ENCODE measurements at regions not wholly inside any gene's neighbourhood (a gene's known extent, or its start where the extent isn't known, plus 50 kb on each side); places are given as distances from the start of the nearest gene placed in this dataset.
"Not testable (repeated sequence)": the region's sequence is repeated elsewhere in the genome, so short reads cannot be mapped to it uniquely, and the experiment has no call there.

GRCh38 chrX:137878401-137878800 is 312.5 kb downstream of the ZIC3 start:
- DNase-seq (ENCODE audit: low read depth in 4 of 4, low spot score in 3 of 4): no peak

DNA sequence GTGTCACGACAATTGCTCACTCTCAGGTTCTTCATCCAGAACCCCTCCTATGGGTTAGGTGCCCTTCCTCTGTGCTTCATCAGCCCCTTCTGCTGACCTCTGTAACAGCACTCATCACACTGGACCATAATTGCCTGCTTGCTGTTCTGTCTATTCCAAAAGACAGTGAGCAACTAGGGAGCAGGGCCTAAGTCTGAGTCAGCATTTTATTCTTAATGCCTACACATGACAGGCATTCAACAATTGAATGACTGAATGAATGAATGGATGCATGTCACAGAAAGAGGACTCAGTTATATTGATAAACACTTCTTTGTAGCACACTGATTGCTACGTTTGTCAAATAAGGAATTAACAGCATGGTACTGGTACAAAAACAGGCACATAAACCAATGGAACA is 317.0 kb downstream of the ZIC3 start:
- DNase-seq (ENCODE audit: low read depth in 4 of 4, low spot score in 3 of 4): no peak

GRCh38 chrX:137884813-137885212 is 318.9 kb downstream of the ZIC3 start:
- not testable (repeated sequence) for DNase-seq (ENCODE audit: low read depth in 4 of 4, low spot score in 3 of 4)

DNA sequence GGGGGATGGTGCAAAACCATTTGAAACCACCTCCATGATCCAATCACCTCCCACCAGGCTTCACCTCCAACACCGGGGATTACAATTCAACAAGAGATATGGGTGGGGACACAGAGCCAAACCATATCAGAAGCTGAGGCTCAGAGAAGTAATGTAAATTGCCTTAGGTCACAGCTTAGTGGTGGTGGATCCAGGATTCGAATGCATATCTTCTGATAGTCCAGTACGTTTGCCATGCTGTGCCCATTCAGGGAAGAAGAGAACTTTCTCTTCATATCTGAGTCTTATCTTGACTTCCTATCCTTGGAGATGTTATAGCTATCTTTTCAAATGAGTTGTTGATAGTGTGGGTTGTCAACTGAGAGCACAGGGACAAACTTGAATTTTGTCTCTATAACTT is 325.5 kb downstream of the ZIC3 start:
- no peak for DNase-seq (ENCODE audit: low read depth in 4 of 4, low spot score in 3 of 4)

GRCh38 chrX:137896123-137896522 is 330.2 kb downstream of the ZIC3 start:
- DNase-seq (ENCODE audit: low read depth in 4 of 4, low spot score in 3 of 4): no peak

GRCh38 chrX:137915466-137915865 is 349.5 kb downstream of the ZIC3 start:
- DNase-seq (ENCODE audit: low read depth in 4 of 4, low spot score in 3 of 4): no peak

DNA sequence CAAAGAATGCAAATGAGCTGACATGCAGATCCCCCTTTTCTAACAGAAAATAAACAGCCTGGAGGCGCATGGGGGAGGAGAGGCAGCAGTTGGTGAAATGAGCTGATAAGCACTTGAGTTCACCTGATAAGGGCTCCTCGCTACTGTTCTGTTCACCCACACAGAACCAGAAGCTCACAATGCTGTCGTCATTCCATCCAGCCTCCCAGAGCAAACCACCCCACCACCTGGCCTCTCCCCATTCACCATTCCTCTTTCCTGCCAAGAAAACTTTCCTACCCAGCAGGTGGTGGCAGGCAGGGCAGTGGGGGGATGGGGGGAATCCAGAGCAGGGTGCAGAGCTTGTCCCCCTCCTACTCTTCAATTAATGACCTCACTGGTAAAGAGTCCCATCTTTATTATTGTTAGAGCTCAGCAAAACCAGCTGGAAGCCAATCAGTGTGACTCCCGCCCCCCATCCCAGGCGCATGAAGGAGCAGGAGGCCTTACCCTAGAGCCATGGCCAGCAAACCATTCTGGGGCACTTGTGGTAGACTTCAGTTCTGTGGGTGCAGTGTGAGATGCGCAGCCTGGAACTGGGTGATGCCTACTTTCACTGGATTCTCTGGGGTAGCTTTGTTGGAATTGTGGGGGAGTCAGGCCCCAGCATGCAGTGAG is 350.3 kb downstream of the ZIC3 start:
- no peak for DNase-seq (ENCODE audit: low read depth in 4 of 4, low spot score in 3 of 4)

GRCh38 chrX:137926090-137926489 is 360.2 kb downstream of the ZIC3 start:
- DNase-seq (ENCODE audit: low read depth in 4 of 4, low spot score in 3 of 4): no peak

- DNase-seq (ENCODE audit: low read depth in 4 of 4, low spot score in 3 of 4): no peak
Observed at GRCh38 chrX:137929951-137930350, 364.0 kb downstream of the ZIC3 start.

GRCh38 chrX:137930533-137930932 is 364.6 kb downstream of the ZIC3 start:
- no peak for DNase-seq (ENCODE audit: low read depth in 4 of 4, low spot score in 3 of 4)

DNA sequence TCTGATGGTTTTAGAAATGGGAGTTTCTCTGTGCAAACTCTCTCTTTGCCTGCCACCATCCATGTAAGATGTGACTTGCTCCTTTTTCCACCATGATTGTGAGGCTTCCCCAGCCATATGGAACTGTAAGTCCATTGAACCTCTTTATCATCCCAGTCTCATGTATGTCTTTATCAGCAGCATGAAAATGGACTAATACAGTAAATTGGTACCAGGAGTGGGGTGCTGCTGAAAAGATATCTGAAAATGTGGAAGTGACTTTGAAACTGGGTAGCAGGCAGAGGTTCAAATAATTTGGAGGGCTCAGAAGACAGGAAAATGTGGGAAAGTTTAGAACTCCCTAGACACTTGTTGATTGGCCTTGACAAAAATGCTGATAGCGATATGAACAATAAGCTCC is 368.3 kb downstream of the ZIC3 start:
- not testable (repeated sequence) for DNase-seq (ENCODE audit: low read depth in 4 of 4, low spot score in 3 of 4)

DNA sequence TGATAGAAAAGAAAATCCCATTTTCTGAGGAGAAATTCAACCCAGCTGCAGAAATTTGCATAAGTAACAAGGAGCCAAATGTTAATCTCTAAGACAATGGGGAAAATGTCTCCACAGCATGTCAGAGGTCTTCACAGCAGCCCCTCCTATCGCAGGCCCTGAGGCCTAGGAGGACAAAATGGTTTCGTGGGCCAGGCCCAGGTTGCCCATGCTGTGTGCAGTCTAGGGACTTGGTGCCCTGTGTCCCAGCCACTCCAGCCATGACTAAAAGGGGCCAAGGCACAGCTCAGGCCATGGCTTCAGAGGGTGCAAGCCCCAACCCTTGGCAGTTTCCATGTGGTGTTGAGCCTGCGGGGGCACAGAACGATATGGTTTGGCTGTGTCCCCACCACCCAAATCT is 369.0 kb downstream of the ZIC3 start:
- not testable (repeated sequence) for DNase-seq (ENCODE audit: low read depth in 4 of 4, low spot score in 3 of 4)

GRCh38 chrX:137945470-137945869 is 379.5 kb downstream of the ZIC3 start:
- DNase-seq (ENCODE audit: low read depth in 4 of 4, low spot score in 3 of 4): no peak

- DNase-seq (ENCODE audit: low read depth in 4 of 4, low spot score in 3 of 4): no peak
Observed at GRCh38 chrX:137969191-137969590, 403.3 kb downstream of the ZIC3 start.

GRCh38 chrX:137982472-137983172 is 416.7 kb downstream of the ZIC3 start:
- no peak for DNase-seq (ENCODE audit: low read depth in 4 of 4, low spot score in 3 of 4)

DNA sequence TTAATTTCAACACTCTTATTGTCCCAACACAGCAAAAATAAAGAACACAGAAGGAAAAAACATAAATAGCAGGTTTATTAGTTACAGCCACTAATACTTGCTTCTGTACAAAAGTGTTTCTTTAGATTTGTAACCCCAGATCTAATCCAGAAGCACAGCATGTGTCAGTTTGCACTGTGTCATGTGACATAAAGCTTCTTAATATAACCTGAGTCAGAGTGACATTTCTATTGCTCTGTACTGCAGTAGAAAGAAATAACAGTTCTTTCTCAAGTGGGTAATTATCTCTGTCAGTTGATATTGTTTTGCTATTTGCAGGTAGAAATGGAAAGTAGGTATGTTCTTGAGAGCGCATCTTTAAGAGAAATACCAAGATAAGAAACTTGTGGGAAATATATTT is 422.5 kb downstream of the ZIC3 start:
- DNase-seq (ENCODE audit: low read depth in 4 of 4, low spot score in 3 of 4): no peak

- DNase-seq (ENCODE audit: low read depth in 4 of 4, low spot score in 3 of 4): no peak
Observed at GRCh38 chrX:137998619-137999018, 432.7 kb downstream of the ZIC3 start.

DNA sequence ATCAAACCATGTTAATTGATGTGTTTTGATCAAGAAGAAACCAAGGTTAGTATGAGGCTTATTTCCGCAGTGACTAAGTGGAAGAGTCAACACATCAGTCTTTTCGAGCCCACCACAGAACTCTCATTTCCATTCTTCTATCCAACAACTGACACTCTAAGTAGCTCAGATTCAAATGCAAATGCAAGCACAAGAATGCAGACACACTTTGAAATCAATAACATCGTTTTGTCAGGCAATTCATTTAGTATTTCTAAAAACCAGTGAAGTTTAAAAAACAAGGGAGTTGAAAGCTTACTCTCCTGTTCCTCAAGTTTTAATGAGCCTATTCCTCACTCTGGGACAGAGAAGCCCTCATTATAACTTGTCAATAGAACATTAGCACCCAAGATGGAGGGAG is 433.1 kb downstream of the ZIC3 start:
- DNase-seq (ENCODE audit: low read depth in 4 of 4, low spot score in 3 of 4): no peak

- no peak for DNase-seq (ENCODE audit: low read depth in 4 of 4, low spot score in 3 of 4)
Observed at GRCh38 chrX:137999552-137999951, 433.6 kb downstream of the ZIC3 start.

- no peak for DNase-seq (ENCODE audit: low read depth in 4 of 4, low spot score in 3 of 4)
Observed at GRCh38 chrX:138001226-138001625, 435.3 kb downstream of the ZIC3 start.

GRCh38 chrX:138006180-138006579 is 440.3 kb downstream of the ZIC3 start:
- DNase-seq (ENCODE audit: low read depth in 4 of 4, low spot score in 3 of 4): no peak

DNA sequence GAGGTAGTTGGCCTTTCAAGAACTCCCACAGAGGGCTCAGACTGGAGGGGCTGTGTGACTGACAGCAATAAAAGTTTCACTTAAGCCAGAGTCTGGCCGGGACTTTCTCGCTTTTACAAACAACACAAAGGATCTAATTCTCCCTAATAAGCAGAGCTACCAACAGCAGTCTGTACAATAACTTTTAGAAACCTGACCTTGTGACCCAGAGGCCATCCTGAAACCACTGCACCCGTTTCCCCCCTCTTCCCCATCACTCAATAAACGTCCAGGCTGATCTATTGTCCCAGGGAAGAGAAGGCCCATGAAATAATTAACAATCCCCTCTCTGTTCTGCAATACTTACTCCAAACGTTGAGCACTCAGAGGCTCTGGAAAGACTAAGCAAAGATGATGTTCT is 442.4 kb downstream of the ZIC3 start:
- no peak for DNase-seq (ENCODE audit: low read depth in 4 of 4, low spot score in 3 of 4)

- DNase-seq (ENCODE audit: low read depth in 4 of 4, low spot score in 3 of 4): no peak
Observed at GRCh38 chrX:138011468-138011867, 445.5 kb downstream of the ZIC3 start.

Data from left renal pelvis (tissue), 4 donors.